Fibroblast of the conjunctiva (primary cell): ENCODE measurements at regions not wholly inside any gene's neighbourhood (a gene's known extent, or its start where the extent isn't known, plus 50 kb on each side); places are given as distances from the start of the nearest gene placed in this dataset.
"Not testable (repeated sequence)": the region's sequence is repeated elsewhere in the genome, so short reads cannot be mapped to it uniquely, and the experiment has no call there.

Experiments
- DNase-seq: peaks from one replicate; pipeline ENCODE4 v3.0.0-alpha.2; 2010; ENCODE audit warnings: low read depth

- no peak for DNase-seq
Observed at GRCh38 chr1:184854496-184855140, 100.0 kb upstream of the EDEM3 start.

- DNase-seq: no peak
Observed at GRCh38 chr1:184854036-184854435, 99.4 kb upstream of the EDEM3 start.

- no peak for DNase-seq
Observed at GRCh38 chr1:184851822-184852746, 97.4 kb upstream of the EDEM3 start.

- no peak for DNase-seq
Observed at GRCh38 chr1:184843732-184844495, 89.3 kb upstream of the EDEM3 start.

- no peak for DNase-seq
Observed at GRCh38 chr1:184840596-184840995, 85.9 kb upstream of the EDEM3 start.

- peak; percentile 87 for DNase-seq
Observed at GRCh38 chr1:184838504-184838951, 83.9 kb upstream of the EDEM3 start.

- DNase-seq: no peak
Observed at GRCh38 chr1:184836934-184837895, 82.6 kb upstream of the EDEM3 start.

GRCh38 chr1:184836141-184836540 is 81.5 kb upstream of the EDEM3 start:
- peak; percentile 20 for DNase-seq

GRCh38 chr1:184833994-184834393 is 79.3 kb upstream of the EDEM3 start:
- DNase-seq: not testable (repeated sequence)

- no peak for DNase-seq
Observed at GRCh38 chr1:184832517-184832916, 77.9 kb upstream of the EDEM3 start.

- DNase-seq: not testable (repeated sequence)
Observed at GRCh38 chr1:184829496-184829895, 74.8 kb upstream of the EDEM3 start.

- no peak for DNase-seq
Observed at GRCh38 chr1:184828369-184828717, 73.7 kb upstream of the EDEM3 start.

- peak; percentile 75 for DNase-seq
Observed at GRCh38 chr1:184827600-184828368, 73.1 kb upstream of the EDEM3 start.

- no peak for DNase-seq
Observed at GRCh38 chr1:184826001-184826400, 71.3 kb upstream of the EDEM3 start.

GRCh38 chr1:184825571-184825970 is 70.9 kb upstream of the EDEM3 start:
- no peak for DNase-seq

GRCh38 chr1:184824691-184825323 is 70.1 kb upstream of the EDEM3 start:
- no peak for DNase-seq

GRCh38 chr1:184823080-184823479 is 68.4 kb upstream of the EDEM3 start:
- no peak for DNase-seq

- DNase-seq: no peak
Observed at GRCh38 chr1:184822267-184822666, 67.6 kb upstream of the EDEM3 start.

GRCh38 chr1:184821658-184822057 is 67.0 kb upstream of the EDEM3 start:
- no peak for DNase-seq

GRCh38 chr1:184820956-184821355 is 66.3 kb upstream of the EDEM3 start:
- no peak for DNase-seq
